Rectal smooth muscle tissue (tissue), 1 donor: ENCODE measurements at regions not wholly inside any gene's neighbourhood (a gene's known extent, or its start where the extent isn't known, plus 50 kb on each side); places are given as distances from the start of the nearest gene placed in this dataset.

Experiments
- H3K27ac ChIP-seq: one replicate; pipeline ENCODE4 v1.7.0; 2013; ENCODE audit warnings: low read depth, low read length, inconsistent platforms
- H3K27me3 ChIP-seq: one replicate; pipeline ENCODE4 v1.7.0; 2013; ENCODE audit warnings: low read length; ENCODE audit not compliant: control insufficient read depth, insufficient read depth
- H3K36me3 ChIP-seq: one replicate; pipeline ENCODE4 v1.7.0; 2013; ENCODE audit warnings: low read length; ENCODE audit not compliant: control insufficient read depth, insufficient read depth
- H3K4me1 ChIP-seq: one replicate; pipeline ENCODE4 v1.7.0; 2013; ENCODE audit warnings: low read length; ENCODE audit not compliant: control insufficient read depth, insufficient read depth
- H3K4me3 ChIP-seq: one replicate; pipeline ENCODE4 v1.7.0; 2013; ENCODE audit warnings: low read length
- H3K9ac ChIP-seq: one replicate; pipeline ENCODE4 v1.7.0; 2013; ENCODE audit warnings: low read length

GRCh38 chr2:167900435-167901114 lies 346.8 kb downstream of the STK39 start:
- Histone ChIP-seq H3K4me1 (no peaks in the 10 kb centered on the region), H3K36me3 (no peaks in the 10 kb centered on the region), H3K27ac (no peak overlapping the region), H3K9ac (no peak overlapping the region), H3K4me3 (no peak overlapping the region), H3K27me3 (no peaks in the 10 kb centered on the region)

DNA sequence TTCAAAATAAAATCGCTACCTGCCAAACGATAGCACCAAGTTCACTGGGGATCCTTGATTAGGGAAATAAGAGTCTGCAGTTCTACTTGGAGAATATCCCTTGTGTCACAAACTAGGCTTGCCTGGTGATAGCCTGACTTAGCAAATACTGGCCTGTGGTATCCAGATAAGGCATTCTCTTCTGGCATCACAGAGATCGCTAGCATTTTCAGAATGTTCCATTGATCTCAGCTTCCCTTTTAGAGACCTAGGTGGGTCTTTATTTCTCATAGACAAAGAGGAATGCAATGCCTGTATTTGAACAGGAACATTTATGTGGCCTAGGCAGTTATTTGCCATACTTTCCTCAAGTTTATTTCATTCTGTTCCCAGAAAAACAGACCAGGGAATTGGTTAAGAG lies 349.1 kb downstream of the STK39 start:
- Histone ChIP-seq H3K36me3 (no peaks in the 10 kb centered on the region), H3K27me3 (no peaks in the 10 kb centered on the region), H3K27ac (no peak overlapping the region), H3K9ac (no peak overlapping the region), H3K4me3 (no peak overlapping the region), H3K4me1 (no peaks in the 10 kb centered on the region)

DNA sequence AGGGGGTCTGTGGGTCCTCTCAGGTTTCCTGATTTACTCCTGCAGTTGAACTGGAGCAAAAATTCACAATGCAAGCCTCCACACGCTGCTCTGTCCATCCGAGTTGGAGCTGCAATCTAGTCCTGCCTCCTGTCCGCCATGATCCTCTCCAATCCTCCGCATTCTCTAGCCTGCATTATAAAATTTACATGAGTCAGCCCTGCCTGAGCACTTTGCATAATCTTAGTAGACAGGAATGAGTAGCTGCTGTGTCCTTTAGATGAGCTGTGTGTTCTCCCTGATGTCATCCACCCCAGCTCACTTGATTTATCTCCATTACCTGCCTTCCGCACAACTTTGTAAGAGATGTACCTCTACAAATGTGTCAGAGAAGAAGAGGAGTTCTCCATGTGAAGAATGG lies 355.6 kb downstream of the STK39 start:
- no peaks in the 10 kb centered on the region for H3K4me1 ChIP-seq
- no peak overlapping the region for H3K4me3 ChIP-seq
- H3K27ac ChIP-seq = no peak overlapping the region
- no peaks in the 10 kb centered on the region for H3K36me3 ChIP-seq
- no peak overlapping the region for H3K9ac ChIP-seq
- no peaks in the 10 kb centered on the region for H3K27me3 ChIP-seq

DNA sequence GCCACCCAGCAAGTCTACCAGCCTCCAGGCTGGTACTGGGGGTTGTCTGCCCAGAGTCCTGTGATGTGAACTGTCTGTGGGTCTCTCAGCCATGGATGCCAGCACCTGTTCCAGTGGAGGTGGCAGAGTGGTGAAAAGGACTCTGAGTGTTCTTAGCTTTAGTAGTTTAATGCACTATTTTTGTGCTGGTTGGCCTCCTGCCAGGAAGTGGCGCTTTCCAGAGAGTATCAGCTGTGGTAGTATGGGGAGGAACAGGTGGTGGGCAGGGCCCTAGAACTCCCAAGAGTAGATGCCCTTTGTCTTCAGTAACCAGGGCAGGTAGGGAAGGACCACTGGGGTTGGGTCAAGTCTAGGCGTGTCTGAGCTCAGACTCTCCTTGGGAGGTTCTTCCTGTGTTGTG lies 356.7 kb downstream of the STK39 start:
- Histone ChIP-seq H3K27me3 (no peaks in the 10 kb centered on the region), H3K36me3 (no peaks in the 10 kb centered on the region), H3K4me3 (no peak overlapping the region), H3K4me1 (no peaks in the 10 kb centered on the region), H3K27ac (no peak overlapping the region), H3K9ac (no peak overlapping the region)

DNA sequence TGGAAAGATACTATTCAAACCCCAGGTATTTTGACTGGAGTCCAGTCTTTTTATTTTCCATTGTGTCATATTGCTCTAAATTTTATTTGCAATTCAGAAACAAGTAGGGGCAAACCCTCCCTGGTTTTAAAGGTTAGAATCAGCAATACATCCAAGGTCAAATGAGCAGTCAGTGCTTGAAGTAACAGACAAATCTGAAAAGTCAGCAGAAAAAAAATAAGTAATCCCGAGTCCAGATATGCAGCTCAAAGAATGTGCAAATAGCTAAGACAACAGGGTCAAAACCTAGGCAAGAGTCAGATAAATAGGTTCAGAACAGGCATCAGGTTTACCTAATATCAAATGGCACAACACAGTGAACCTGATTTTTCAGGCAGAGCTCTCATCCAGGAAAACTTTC lies 367.0 kb downstream of the STK39 start:
- H3K27me3 ChIP-seq = no peaks in the 10 kb centered on the region
- H3K9ac ChIP-seq = no peak overlapping the region
- H3K27ac ChIP-seq = no peak overlapping the region
- no peaks in the 10 kb centered on the region for H3K36me3 ChIP-seq
- H3K4me3 ChIP-seq = no peak overlapping the region
- no peaks in the 10 kb centered on the region for H3K4me1 ChIP-seq

GRCh38 chr2:167875529-167875928 lies 371.9 kb downstream of the STK39 start:
- H3K27me3 ChIP-seq = no peaks in the 10 kb centered on the region
- H3K27ac ChIP-seq = no peak overlapping the region
- no peak overlapping the region for H3K9ac ChIP-seq
- H3K4me1 ChIP-seq = no peaks in the 10 kb centered on the region
- no peaks in the 10 kb centered on the region for H3K36me3 ChIP-seq
- no peak overlapping the region for H3K4me3 ChIP-seq

GRCh38 chr2:167874812-167875211 lies 372.6 kb downstream of the STK39 start:
- Histone ChIP-seq H3K36me3 (no peaks in the 10 kb centered on the region), H3K27ac (no peak overlapping the region), H3K9ac (no peak overlapping the region)

DNA sequence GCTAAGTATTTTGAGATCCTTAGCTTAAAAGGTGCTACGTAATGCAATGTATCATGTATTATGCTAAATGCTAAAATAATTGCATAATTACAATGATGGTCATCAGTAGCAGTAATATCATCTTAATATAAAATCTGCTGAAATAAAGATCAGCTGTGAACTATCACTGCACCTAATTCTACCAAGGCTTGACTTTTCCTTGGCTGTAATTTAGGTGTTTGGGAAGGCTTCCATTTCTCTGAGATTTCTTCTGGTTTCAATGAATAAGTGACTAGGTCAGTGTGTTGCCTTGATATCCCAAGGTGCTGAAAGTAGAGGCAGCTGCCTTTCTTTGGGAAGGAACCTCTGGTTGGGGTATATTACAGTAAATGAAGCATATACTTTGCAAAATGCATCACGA lies 376.1 kb downstream of the STK39 start:
- Histone ChIP-seq H3K27ac (no peak overlapping the region), H3K4me3 (no peak overlapping the region), H3K27me3 (no peaks in the 10 kb centered on the region), H3K4me1 (no peaks in the 10 kb centered on the region), H3K36me3 (no peaks in the 10 kb centered on the region), H3K9ac (no peak overlapping the region)

More at GRCh38 chr2:167874812-167875211, 372.6 kb downstream of the STK39 start:
- Histone ChIP-seq H3K4me1 (no peaks in the 10 kb centered on the region), H3K4me3 (no peak overlapping the region), H3K27me3 (no peaks in the 10 kb centered on the region)

DNA sequence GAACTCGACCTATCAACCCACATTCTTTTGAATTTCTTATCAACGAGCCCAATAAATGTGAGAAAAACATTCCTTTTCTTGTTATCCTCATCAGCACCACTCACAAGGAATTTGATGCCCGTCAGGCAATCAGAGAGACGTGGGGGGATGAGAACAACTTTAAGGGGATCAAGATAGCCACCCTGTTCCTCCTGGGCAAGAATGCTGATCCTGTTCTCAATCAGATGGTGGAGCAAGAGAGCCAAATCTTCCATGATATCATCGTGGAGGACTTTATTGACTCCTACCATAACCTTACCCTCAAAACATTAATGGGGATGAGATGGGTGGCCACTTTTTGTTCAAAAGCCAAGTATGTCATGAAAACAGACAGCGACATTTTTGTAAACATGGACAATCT lies 378.2 kb downstream of the STK39 start:
- H3K36me3 ChIP-seq = no peaks in the 10 kb centered on the region
- H3K4me1 ChIP-seq = no peaks in the 10 kb centered on the region
- H3K27ac ChIP-seq = no peak overlapping the region
- no peak overlapping the region for H3K9ac ChIP-seq
- H3K27me3 ChIP-seq = no peaks in the 10 kb centered on the region
- H3K4me3 ChIP-seq = no peak overlapping the region

GRCh38 chr2:167863377-167863776 lies 384.0 kb downstream of the STK39 start:
- Histone ChIP-seq H3K27me3 (no peaks in the 10 kb centered on the region), H3K4me3 (no peak overlapping the region), H3K4me1 (no peaks in the 10 kb centered on the region), H3K36me3 (no peaks in the 10 kb centered on the region), H3K9ac (no peak overlapping the region), H3K27ac (no peak overlapping the region)

DNA sequence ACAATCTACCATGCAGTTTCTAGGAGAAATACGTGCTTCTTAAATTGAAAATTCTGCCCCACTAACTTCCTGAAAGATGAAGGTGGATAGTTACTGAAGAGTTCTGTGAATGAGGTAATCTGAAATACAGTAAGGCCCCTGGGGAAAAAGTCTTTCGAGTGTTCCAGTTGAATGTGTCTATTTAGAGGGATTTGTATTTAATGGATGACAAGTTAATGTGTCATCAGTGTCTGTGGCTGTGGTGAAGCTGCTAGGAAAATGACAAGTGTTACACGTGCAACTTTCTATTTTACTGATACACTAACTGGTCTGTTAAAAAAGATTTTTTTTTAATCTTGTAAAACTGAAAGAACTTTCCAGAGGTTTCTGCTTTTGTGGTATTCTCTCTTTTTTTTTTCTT lies 384.6 kb downstream of the STK39 start:
- Histone ChIP-seq H3K36me3 (no peaks in the 10 kb centered on the region), H3K4me1 (no peaks in the 10 kb centered on the region), H3K4me3 (no peak overlapping the region)

DNA sequence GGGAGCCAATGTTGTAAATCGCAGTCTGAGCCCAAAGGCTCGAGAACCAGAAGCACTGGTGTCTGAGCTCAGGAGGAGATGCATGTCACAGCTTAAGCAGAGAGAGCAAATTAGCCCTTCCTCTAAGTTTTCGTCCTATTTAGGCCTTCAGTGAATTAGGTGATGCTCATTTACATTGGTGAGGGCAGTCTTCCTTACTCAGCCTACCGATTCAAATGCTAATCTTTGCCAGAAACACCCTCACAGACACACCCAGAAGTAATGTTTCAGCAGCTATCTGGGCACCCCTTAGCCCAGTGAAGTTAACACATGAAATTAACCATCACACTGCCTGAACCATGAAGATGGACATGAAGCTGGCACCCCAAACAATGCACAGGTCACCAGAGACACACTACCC lies 385.1 kb downstream of the STK39 start:
- H3K9ac ChIP-seq = no peak overlapping the region
- H3K36me3 ChIP-seq = no peaks in the 10 kb centered on the region
- H3K4me3 ChIP-seq = no peak overlapping the region
- no peak overlapping the region for H3K27ac ChIP-seq
- H3K4me1 ChIP-seq = no peaks in the 10 kb centered on the region
- no peaks in the 10 kb centered on the region for H3K27me3 ChIP-seq

More for the DNA sequence above, 384.6 kb downstream of the STK39 start:
- Histone ChIP-seq H3K27me3 (no peaks in the 10 kb centered on the region), H3K9ac (no peak overlapping the region), H3K27ac (no peak overlapping the region)

GRCh38 chr2:167861574-167862193 lies 385.7 kb downstream of the STK39 start:
- H3K9ac ChIP-seq = no peak overlapping the region
- no peaks in the 10 kb centered on the region for H3K36me3 ChIP-seq
- H3K27ac ChIP-seq = no peak overlapping the region
- no peaks in the 10 kb centered on the region for H3K27me3 ChIP-seq
- H3K4me3 ChIP-seq = no peak overlapping the region
- H3K4me1 ChIP-seq = no peaks in the 10 kb centered on the region
